ENCODE measurements at regions not wholly inside any gene's neighbourhood (a gene's known extent, or its start where the extent isn't known, plus 50 kb on each side); places are given as distances from the start of the nearest gene placed in this dataset.

- H3K4me2 ChIP-seq (ENCODE audit: control insufficient read depth, insufficient read depth), result no peak overlapping the region
- FAIRE-seq, result no peak
- in situ Hi-C loops (cut with MboI), result no loop called here
These were observed 259.8 kb downstream of the C16orf95 start for GRCh38 chr16:87057211-87057881.

More at GRCh38 chr16:87057211-87057881, 259.8 kb downstream of the C16orf95 start:
- ChIA-PET SMC1A (ENCODE audit: uncharacterized antibody, unreplicated experiment) (no interaction called here), RAD21 (ENCODE audit: unreplicated experiment) (no interaction called here), CTCF (no interaction called here), POLR2A (no interaction called here)
- no peaks in the 10 kb centered on the region for H3K79me2 ChIP-seq (ENCODE audit: control insufficient read depth, insufficient read depth, low read length)
- TF ChIP-seq PKNOX1 (IDR thresholded peaks at IDR 0.05), result 0 out of 2 replicates have a peak, but pooled peaks have one; percentile 32
- TF ChIP-seq USF1 (IDR thresholded peaks at IDR 0.05; ENCODE audit: borderline replicate concordance, extremely low read length, insufficient read depth, low read depth, low read length), result peak; percentile 6
- TF ChIP-seq SP1 (IDR thresholded peaks at IDR 0.05; ENCODE audit: low read depth, low read length), result no peak
- H2AFZ ChIP-seq (ENCODE audit: control insufficient read depth, low read depth, low read length), result no peak overlapping the region
- DNase-seq (ENCODE audit: low read depth, low spot score) (no peak), ATAC-seq (no peak)
- H4K20me1 ChIP-seq (ENCODE audit: control insufficient read depth, insufficient read depth), result no peaks in the 10 kb centered on the region
- H3K36me3 ChIP-seq (ENCODE audit: control insufficient read depth in 2 of 2, insufficient read depth in 2 of 2, low read length in 1 of 2), result no peaks in the 10 kb centered on the region
- H3K9ac ChIP-seq (ENCODE audit: control insufficient read depth, insufficient read depth, low read length), result no peak overlapping the region
- no peaks in the 10 kb centered on the region for H3K27me3 ChIP-seq (replicated peaks in 1 of 2; ENCODE audit: control insufficient read depth in 2 of 2, insufficient read depth in 2 of 2, low read length in 1 of 2)
- BruUV-seq (replicated peaks), result no TSS peak
- H3K27ac ChIP-seq (ENCODE audit: control insufficient read depth, insufficient read depth), result no peak overlapping the region
- H3K4me1 ChIP-seq (ENCODE audit: control insufficient read depth, insufficient read depth, low read length), result no peaks in the 10 kb centered on the region
- 72% methylated on average over 25 of the region's 26 CpGs for WGBS (ENCODE audit: insufficient coverage, insufficient replicate concordance, low lambda C conversion rate, missing lambda C conversion rate)
- H3K4me3 ChIP-seq, result no peak overlapping the region
- intact Hi-C loops (cut with micrococcal nuclease; ENCODE audit: unreplicated experiment), result no loop called here
- no peaks in the 10 kb centered on the region for H3K9me3 ChIP-seq (replicated peaks; ENCODE audit: control insufficient read depth, insufficient read depth, low read length)
